ENCODE measurements at regions not wholly inside any gene's neighbourhood (a gene's known extent, or its start where the extent isn't known, plus 50 kb on each side); places are given as distances from the start of the nearest gene placed in this dataset.

- no peak for DNase-seq (ENCODE audit: low read depth, low spot score)
Measured at GRCh38 chr5:174234388-174234787, 188.9 kb downstream of the NSG2 start.

GRCh38 chr5:174235221-174236011 is 189.9 kb downstream of the NSG2 start:
- DNase-seq (ENCODE audit: low read depth, low spot score), result no peak

GRCh38 chr5:174236070-174236469 is 190.6 kb downstream of the NSG2 start:
- DNase-seq (ENCODE audit: low read depth, low spot score), result no peak

GRCh38 chr5:174239718-174240117 is 194.2 kb downstream of the NSG2 start:
- no peak for DNase-seq (ENCODE audit: low read depth, low spot score)

GRCh38 chr5:174242573-174242972 is 197.1 kb downstream of the NSG2 start:
- DNase-seq (ENCODE audit: low read depth, low spot score), result no peak

GRCh38 chr5:174243904-174244303 is 198.4 kb downstream of the NSG2 start:
- DNase-seq (ENCODE audit: low read depth, low spot score), result no peak

GRCh38 chr5:174245516-174246075 is 200.1 kb downstream of the NSG2 start:
- DNase-seq (ENCODE audit: low read depth, low spot score), result no peak

- DNase-seq (ENCODE audit: low read depth, low spot score), result no peak
Measured at GRCh38 chr5:174246743-174247142, 201.2 kb downstream of the NSG2 start.

GRCh38 chr5:174247301-174247700 is 201.8 kb downstream of the NSG2 start:
- no peak for DNase-seq (ENCODE audit: low read depth, low spot score)

- DNase-seq (ENCODE audit: low read depth, low spot score), result no peak
Measured at GRCh38 chr5:174251305-174252000, 205.9 kb downstream of the NSG2 start.

- no peak for DNase-seq (ENCODE audit: low read depth, low spot score)
Measured at GRCh38 chr5:174252121-174252520, 206.6 kb downstream of the NSG2 start.

GRCh38 chr5:174259696-174260420 is 214.4 kb downstream of the NSG2 start:
- DNase-seq (ENCODE audit: low read depth, low spot score), result no peak

- DNase-seq (ENCODE audit: low read depth, low spot score), result no peak
Measured at GRCh38 chr5:174271316-174271715, 225.8 kb downstream of the NSG2 start.

- DNase-seq (ENCODE audit: low read depth, low spot score), result no peak
Measured at GRCh38 chr5:174272671-174273070, 227.2 kb downstream of the NSG2 start.

- no peak for DNase-seq (ENCODE audit: low read depth, low spot score)
Measured at GRCh38 chr5:174273325-174273724, 227.8 kb downstream of the NSG2 start.

GRCh38 chr5:174275959-174276358 is 230.5 kb downstream of the NSG2 start:
- DNase-seq (ENCODE audit: low read depth, low spot score), result no peak

GRCh38 chr5:174281089-174281760 is 235.7 kb downstream of the NSG2 start:
- DNase-seq (ENCODE audit: low read depth, low spot score), result no peak

- DNase-seq (ENCODE audit: low read depth, low spot score), result no peak
Measured at GRCh38 chr5:174281855-174282254, 236.3 kb downstream of the NSG2 start.

- DNase-seq (ENCODE audit: low read depth, low spot score), result no peak
Measured at GRCh38 chr5:174282391-174282790, 236.9 kb downstream of the NSG2 start.

- DNase-seq (ENCODE audit: low read depth, low spot score), result no peak
Measured at GRCh38 chr5:174283211-174284005, 237.9 kb downstream of the NSG2 start.

- no peak for DNase-seq (ENCODE audit: low read depth, low spot score)
Measured at GRCh38 chr5:174284873-174285272, 239.4 kb downstream of the NSG2 start.
